ENCODE measurements at regions not wholly inside any gene's neighbourhood (a gene's known extent, or its start where the extent isn't known, plus 50 kb on each side); places are given as distances from the start of the nearest gene placed in this dataset.

DNA sequence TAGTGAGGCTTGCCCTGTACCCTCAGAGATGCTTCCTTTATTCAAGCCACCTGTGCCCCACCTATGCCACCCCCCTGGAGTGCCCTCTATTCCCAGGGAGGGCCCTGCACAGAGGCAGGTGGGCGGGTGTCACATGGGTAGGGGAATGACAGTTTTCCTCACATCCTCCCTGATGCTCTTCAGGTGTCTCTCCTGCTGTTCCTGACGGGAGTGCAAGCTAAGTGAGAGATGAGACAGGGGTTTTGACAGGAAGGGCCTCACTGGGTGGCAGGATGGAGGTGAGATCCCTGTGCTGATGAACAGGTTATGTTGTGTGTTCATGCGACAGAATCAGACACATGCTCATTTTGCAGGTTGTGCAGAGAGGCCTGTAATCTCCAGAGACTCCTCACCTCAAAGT is 164.1 kb upstream of the CHD6 start:
- TF ChIP-seq, protein P1, sequence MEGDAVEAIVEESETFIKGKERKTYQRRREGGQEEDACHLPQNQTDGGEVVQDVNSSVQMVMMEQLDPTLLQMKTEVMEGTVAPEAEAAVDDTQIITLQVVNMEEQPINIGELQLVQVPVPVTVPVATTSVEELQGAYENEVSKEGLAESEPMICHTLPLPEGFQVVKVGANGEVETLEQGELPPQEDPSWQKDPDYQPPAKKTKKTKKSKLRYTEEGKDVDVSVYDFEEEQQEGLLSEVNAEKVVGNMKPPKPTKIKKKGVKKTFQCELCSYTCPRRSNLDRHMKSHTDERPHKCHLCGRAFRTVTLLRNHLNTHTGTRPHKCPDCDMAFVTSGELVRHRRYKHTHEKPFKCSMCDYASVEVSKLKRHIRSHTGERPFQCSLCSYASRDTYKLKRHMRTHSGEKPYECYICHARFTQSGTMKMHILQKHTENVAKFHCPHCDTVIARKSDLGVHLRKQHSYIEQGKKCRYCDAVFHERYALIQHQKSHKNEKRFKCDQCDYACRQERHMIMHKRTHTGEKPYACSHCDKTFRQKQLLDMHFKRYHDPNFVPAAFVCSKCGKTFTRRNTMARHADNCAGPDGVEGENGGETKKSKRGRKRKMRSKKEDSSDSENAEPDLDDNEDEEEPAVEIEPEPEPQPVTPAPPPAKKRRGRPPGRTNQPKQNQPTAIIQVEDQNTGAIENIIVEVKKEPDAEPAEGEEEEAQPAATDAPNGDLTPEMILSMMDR (IDR thresholded peaks at IDR 0.05): no peak
- TF ChIP-seq POLR2A (IDR thresholded peaks at IDR 0.05): no peak

All from testis (tissue), 2 donors.